ENCODE measurements at regions not wholly inside any gene's neighbourhood (a gene's known extent, or its start where the extent isn't known, plus 50 kb on each side); places are given as distances from the start of the nearest gene placed in this dataset.
"Not testable (repeated sequence)": the region's sequence is repeated elsewhere in the genome, so short reads cannot be mapped to it uniquely, and the experiment has no call there.

DNA sequence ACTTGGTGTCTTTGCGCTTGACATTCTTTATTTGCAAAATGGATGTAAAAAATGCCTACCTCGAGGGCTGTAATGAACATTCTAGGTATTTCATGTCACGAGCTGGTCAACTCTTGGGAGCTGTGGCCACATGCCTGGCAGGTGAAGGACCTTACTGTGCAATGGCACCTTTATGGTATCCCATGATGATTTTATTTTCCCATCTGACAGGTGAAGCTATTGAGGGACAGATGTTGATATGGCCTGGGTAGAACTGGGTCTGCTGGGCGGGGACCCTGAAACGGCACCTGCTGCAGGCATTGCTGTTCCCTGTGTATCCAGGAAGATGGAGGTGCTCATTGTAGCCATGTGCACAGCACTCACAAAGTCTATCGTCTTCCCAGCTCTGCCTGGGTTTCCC lies 332.2 kb downstream of the TEX29 start:
- no peak for DNase-seq

- no peak for DNase-seq
Measured at GRCh38 chr13:111654531-111654930, 334.1 kb downstream of the TEX29 start.

- DNase-seq, result no peak
Measured at GRCh38 chr13:111656439-111656838, 336.0 kb downstream of the TEX29 start.

- DNase-seq, result no peak
Measured at GRCh38 chr13:111657013-111657412, 336.6 kb downstream of the TEX29 start.

DNA sequence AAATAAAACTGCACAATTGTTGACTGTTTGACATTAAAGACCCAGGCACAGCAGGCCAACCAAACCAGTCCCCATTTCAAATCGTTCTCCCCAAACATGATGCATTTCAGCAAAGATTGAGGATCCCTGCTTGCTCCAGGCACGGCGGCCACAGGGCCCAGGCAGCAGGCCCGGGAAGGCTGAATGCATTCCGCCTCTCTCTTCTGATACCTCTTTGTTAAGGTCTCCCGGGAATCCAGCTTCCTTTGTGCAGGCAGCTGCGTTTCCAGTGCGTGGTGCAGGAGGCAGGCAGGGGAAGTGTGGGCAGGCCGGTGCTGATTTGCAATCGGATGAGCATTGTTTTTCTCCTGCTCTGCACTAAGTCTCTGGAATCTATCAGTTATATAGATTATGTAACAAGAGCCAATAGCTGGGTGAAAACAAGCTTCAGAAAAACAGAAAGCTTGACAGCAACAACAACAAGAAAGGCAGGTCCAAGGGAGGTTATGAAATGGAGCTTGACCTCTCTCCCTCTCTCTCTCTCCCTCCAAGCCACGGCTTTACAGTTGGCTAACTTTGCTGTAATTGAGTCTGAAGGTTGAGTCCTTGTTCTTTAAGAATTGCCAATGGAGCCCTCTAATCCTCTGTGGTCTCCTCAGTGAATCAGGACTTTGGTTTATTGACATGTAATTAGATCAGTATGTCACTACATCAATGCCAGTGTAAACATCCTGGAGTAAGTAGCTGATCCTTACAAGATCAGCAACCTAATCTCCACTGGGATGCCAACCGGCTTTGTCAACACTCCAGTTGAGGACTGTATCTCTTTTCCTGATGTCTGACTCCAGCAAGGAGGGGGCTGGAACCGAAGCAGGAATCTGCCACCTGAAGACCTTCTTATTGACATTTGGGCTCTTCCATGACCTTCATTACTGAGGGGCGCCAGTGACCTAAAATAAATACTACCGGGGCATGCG lies 338.0 kb downstream of the TEX29 start:
- no peak for DNase-seq

DNA sequence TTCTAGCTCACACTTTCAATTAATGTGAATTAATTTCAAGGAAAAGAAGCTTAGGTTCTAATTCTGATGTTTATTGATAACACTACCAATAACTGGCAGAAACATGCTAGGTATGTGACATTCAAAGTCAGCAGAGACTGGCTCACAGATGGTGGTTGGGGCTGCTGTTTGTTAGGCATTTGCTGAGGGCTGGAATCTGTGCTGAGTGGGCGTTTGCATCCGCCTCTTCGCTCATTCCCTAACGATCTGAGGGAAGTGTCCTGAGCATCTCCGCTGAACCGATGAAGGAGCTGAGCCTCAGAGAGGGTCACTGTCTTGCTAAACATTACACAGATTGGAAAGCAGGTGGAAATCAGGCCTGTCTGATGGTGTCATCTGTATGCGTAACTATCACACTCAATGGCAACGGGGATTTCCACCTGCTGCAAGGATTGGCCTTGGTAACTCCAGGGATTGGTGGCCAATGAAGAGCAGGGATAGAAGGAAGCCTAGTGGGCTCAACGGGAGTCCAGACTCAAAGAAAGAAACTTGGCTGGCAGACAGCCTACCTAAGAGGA lies 338.9 kb downstream of the TEX29 start:
- no peak for DNase-seq

- no peak for DNase-seq
Measured at GRCh38 chr13:111659842-111660241, 339.4 kb downstream of the TEX29 start.

DNA sequence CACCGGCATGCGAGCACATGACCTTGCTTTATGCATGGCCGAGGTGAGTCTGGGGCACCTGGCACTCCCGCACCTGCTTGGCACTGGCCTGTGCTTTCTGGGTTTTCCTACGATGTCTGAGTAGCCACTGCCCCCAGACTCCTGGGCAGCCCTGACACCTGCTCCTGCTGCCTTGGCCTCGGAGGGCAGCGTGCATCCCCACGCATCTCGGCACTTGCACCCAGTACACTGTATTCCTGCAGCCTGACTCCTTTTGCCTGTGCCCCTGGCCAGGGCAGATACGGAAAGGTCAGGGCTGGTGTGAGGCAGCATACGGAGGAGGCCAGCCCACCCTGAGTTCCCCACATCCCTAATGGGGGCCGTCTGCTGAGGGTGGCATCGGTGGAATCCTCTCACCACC lies 340.6 kb downstream of the TEX29 start:
- DNase-seq, result no peak

GRCh38 chr13:111661776-111662175 lies 341.3 kb downstream of the TEX29 start:
- no peak for DNase-seq

DNA sequence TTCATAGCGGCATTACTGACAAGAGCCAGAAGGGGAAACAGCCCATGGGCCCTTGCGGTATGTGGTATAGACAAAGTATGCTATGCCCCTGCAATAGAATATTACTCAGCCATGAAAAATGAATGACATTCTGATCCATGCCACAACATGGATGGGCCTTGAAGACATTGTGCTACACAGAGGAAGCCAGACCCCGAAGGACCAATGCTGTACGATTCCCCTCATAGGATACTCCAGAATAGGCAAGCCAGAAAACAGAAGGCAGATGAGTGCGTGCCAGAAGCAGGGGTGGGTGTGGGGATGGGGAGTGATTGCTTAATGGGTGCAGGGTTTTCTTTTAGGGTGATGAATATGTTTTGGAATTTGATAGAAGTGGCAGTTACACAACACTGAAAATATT lies 342.0 kb downstream of the TEX29 start:
- no peak for DNase-seq

DNA sequence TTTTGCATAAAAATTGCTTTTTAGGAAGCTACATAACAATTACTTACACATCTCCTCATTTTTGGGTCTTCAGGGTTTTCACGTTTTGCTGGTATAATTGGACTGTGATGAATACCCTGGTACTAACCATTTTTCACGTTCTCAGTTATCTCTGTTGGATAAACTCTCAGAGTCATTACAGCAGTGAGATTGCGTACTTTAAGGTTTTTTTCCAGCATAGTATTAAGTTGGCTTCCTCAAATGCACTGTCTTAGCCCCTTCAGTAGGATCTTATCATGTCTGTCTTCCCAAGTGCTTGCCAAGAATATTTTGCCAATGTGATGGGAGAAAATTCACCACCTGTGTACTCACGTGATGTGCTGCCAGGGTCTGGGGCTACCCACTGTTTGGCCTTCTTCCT lies 342.5 kb downstream of the TEX29 start:
- DNase-seq, result no peak

DNA sequence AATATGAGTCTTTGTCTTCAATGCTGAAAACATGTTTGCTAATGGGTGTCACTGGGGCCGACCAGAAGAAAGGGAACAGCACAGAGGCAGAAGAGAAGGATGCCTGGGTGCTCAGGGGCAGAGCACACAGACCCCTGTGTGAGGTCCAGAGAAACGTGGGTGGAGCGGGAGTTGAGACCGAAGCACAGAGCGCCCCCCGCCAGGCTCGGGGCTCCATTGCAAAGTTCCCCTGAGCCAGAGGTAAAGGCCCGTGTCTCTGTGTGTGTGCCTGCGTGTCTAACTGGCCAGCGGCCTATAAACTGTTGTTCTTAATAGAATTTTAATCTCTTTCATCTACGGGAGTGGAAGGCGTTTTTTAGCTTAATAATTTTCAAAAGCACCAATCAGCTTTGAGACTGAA lies 343.1 kb downstream of the TEX29 start:
- DNase-seq, result no peak

DNA sequence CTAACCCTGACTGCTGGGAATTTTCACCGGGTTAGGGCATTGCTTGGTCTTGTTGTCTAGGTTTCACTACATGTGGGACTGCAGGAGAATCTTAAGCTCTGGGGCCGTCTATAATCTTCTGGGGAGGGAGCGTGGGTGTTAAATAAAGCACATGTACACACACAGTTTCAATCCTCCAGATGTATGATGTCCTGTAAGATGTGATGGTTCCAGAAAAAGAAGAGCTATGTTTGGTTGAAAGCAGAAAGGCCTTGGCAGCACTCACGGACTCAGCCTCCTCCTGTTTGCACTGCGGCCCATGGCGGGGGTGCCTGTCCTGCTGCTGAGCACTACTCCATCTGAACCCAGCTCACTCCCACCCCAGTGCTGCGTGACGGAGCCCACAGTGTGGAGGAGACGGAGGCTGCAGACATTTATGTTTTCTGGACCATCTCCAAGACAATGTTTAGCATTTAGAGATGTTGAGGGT lies 343.5 kb downstream of the TEX29 start:
- DNase-seq, result no peak

DNA sequence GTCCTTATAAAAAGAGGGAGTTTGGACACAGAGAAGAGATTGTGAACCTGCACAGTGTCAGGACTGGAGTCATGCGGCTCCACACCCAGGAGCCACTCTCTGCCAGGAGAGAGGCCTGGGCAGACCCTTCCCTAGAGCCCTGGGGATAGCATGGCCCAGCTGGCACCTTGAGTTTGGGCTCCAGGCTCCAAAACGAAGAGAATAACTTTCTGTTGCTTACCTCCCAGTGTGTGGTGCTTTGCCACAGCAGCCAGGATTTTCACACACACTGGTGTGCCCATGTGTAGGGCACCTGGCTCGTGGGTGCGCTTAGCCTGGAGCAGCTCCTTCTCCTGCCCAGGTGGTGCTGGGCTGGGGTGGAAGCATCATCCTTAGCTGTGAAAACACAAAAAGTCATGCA lies 344.3 kb downstream of the TEX29 start:
- no peak for DNase-seq

- DNase-seq, result no peak
Measured at GRCh38 chr13:111665691-111666095, 345.3 kb downstream of the TEX29 start.

GRCh38 chr13:111666164-111666776 lies 345.8 kb downstream of the TEX29 start:
- DNase-seq, result no peak

DNA sequence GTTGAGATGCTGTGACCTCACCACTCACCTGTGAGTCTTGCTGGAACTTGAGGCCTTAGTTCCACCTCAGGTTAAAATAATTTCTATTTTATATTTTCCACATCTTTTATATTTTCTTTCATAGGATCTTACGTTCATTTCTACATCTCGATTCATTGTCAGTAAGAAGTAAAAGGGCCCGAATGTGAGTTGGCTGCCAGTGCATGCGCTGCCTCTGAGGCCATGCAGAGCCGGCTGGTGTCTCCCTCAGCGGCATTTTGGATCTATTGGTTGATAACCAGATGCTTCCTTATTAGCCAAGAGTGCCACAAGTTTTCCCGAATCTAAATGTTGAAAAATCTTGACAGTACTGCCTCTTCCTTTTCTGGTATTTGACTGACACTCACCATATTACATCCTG lies 347.3 kb downstream of the TEX29 start:
- no peak for DNase-seq

DNA sequence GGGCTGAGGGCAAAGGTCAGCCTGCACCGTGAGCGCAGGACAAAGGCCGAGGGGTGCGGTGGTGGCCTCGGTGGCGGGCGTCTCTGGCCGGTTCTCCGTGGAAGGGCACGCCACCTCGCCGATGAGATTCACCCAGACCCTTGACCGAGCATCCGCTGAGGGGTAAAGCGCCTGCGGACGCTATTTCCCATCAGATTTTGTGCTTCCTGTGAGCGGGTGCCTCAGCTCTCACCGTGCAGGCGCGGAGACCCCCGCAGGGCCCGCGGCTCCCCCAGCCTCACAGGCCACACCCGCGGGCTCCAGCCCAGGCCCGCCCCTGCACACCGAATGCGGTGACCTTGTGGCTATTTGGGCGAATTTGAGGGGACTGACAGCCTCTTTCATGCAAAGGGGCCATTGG lies 348.0 kb downstream of the TEX29 start:
- no peak for DNase-seq

- DNase-seq, result not testable (repeated sequence)
Measured at GRCh38 chr13:111672198-111672597, 351.8 kb downstream of the TEX29 start.

DNA sequence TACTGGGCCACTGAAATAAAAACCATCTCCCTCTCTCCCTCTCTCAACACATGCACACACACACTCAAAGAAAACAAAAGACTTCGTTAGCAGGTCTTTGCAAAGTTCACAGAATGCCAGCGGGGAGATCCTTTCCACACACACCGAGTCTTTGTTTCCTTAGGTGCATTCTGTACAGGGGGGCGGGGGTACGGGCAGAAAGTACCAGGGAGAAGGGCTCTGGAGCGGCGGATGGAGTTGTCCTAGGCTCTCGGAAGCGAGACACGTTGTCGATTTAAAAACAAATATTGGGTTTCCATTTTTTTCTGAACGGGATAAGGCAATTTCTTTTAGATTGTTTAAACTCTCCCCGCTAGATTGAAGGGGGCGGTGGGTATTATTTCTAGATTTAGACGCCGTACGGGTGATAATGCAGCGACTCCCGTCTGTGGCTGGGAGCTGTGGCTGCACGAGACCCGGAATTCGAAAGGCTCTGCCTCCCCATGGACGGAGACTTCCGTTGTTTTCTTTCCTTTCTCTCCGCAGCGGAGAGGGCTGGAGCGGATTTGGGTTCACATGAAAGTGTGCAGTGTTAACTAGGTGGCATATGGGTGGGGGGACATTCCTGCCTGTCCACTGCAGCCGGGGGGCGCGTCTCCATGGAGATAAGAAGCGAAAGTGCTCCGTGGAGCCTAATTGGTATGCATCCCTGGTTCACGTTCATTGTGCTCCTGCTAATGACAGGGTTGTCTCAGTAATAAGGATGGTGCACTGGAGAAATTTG lies 357.9 kb downstream of the TEX29 start:
- DNase-seq, result not testable (repeated sequence)

DNA sequence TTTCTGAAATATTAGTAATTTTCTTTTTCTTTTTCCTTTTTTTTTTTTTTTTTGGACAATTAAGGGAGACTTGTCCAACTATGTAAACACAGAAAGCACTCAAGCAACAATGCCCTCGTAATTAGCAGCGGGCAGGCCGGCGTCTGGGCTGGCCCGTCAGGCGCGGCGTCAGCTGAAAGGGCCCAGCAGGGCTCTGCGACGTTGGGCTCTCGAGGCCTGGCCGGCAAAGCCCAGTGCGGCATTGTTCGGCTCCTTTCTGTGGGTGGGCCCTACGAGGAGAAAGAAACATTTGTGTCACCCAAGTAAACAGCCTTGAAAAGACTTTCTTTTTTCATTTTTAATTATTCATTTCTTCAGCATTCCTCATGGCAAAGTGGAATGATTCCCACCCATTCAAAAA lies 359.2 kb downstream of the TEX29 start:
- not testable (repeated sequence) for DNase-seq

DNA sequence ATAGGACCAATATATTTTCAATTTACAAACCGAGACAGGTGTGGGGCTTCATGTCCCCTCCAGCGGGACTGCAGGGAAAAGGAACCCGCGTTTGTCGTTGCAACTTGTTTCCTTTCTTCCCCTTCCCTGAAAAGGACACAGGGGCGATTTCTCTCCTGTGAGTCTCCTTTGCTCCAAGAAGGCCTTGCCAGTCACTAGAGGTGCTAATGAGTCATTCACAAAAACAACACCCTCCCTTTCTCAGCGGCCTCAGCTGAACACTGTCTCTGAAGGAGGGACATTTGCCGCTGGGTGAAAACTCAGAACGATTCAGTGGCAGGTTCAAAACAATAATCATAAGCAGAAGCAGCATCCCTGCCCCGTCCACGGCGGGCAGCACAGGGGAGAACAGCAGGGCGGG lies 359.7 kb downstream of the TEX29 start:
- not testable (repeated sequence) for DNase-seq

- DNase-seq, result not testable (repeated sequence)
Measured at GRCh38 chr13:111692028-111692427, 371.6 kb downstream of the TEX29 start.
